ENCODE measurements at regions not wholly inside any gene's neighbourhood (a gene's known extent, or its start where the extent isn't known, plus 50 kb on each side); places are given as distances from the start of the nearest gene placed in this dataset.

DNA sequence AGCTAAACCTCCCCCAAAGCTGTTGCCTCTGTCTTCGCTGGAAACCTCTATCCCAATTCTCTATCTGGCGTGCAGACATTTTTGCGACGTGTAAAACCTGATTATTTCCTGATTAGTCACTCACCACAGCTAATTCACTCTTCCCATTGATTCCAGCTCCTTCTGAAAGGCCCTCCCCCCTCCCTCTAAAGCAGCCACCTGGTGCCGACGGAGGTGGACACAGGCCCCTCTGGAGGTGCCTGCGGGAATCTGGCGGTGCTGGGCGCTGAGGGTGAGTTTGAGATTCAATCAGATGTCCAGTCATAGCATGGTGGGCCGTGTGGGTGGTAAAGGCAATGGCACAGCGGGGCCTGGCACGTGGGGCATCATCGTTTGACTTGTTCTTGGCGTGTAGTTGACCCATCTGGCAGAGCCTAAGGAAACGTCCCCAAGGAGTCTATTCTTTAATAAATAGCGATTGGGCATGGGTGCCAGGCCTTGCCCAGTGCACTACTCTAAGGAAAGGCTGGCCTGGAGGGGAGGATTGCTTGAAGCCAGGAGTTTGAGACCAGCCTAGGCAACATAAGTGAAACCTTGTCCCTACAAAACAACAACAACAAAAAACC is 271.1 kb upstream of the MVB12B start:
- no peak overlapping the region for H3K27ac ChIP-seq (ENCODE audit: low read depth, low read length)
- no peaks in the 10 kb centered on the region; a peak in 1 of 7 replicates for H3K4me1 ChIP-seq (replicated peaks in 1 of 4; ENCODE audit: control insufficient read depth in 3 of 4, insufficient read depth in 4 of 4, low read length in 3 of 4)
- H4K8ac ChIP-seq (ENCODE audit: extremely low read depth, insufficient read depth, low read length): no peak overlapping the region
- no peak overlapping the region for H3K23ac ChIP-seq (ENCODE audit: insufficient read length)
- H2BK120ac ChIP-seq (replicated peaks; ENCODE audit: low read depth, low read length): no peak overlapping the region
- no peaks in the 10 kb centered on the region; a peak in 1 of 7 replicates for H3K27me3 ChIP-seq (replicated peaks in 1 of 4; ENCODE audit: control insufficient read depth in 3 of 4, extremely low read depth in 1 of 4, insufficient read depth in 3 of 4, low read length in 3 of 4)
- peaks cover 0 to 2% of the 10 kb centered on the region in 2 experiments for H4K20me1 ChIP-seq (replicated peaks in 1 of 2; ENCODE audit: control insufficient read depth in 1 of 2, insufficient read depth in 2 of 2, low read length in 2 of 2)
- DNase-seq (ENCODE audit: low read depth in 1 of 2, low spot score in 2 of 2) (no peak), FAIRE-seq (no peak)
- 86% methylated on average over 16 of the region's 16 CpGs; no CpG with 5 or more reads in 1 of the 2 experiments for WGBS, 2 experiments (ENCODE audit: extremely low coverage in 1 of 2, insufficient coverage in 1 of 2, insufficient read length in 1 of 2, insufficient replicate concordance in 2 of 2, low coverage in 1 of 2, low lambda C conversion rate in 2 of 2, missing lambda C conversion rate in 1 of 2)
- CTCF ChIA-PET (ENCODE audit: partially characterized antibody): no interaction called here
- no peak overlapping the region for H4K91ac ChIP-seq (replicated peaks; ENCODE audit: insufficient read length, low read length)
- H2AFZ ChIP-seq (ENCODE audit: low read length): no peak overlapping the region
- H2BK12ac ChIP-seq (ENCODE audit: low read depth, low read length): no peak overlapping the region
- no peak overlapping the region for H2BK20ac ChIP-seq (ENCODE audit: low read length)
- no peaks in the 10 kb centered on the region for H3K23me2 ChIP-seq (ENCODE audit: low read depth, low read length)
- H2AK5ac ChIP-seq (ENCODE audit: low read depth, low read length): no peak overlapping the region
- H3K14ac ChIP-seq (ENCODE audit: insufficient read length): no peak overlapping the region
- H3K79me1 ChIP-seq (ENCODE audit: low read depth, low read length): no peaks in the 10 kb centered on the region; the same call in 1 of the 2 replicates
- H3K56ac ChIP-seq (replicated peaks; ENCODE audit: insufficient read length, low read depth, low read length): no peak overlapping the region
- no peak overlapping the region for H2BK5ac ChIP-seq (ENCODE audit: low read depth, low read length)
- no peak overlapping the region for H4K5ac ChIP-seq (ENCODE audit: insufficient read length, low read depth, low read length)
- no peak overlapping the region for H3K4ac ChIP-seq (replicated peaks; ENCODE audit: insufficient read length, low read depth, low read length)
- no peak overlapping the region for H3K4me2 ChIP-seq (ENCODE audit: insufficient read depth in 1 of 2, low read depth in 2 of 2, low read length in 2 of 2)
- H3K18ac ChIP-seq (ENCODE audit: extremely low read depth, low read length): no peak overlapping the region
- H2BK15ac ChIP-seq (ENCODE audit: low read length): no peak overlapping the region
- H3K9me3 ChIP-seq (ENCODE audit: insufficient read depth in 2 of 2, low read depth in 1 of 2, low read length in 1 of 2): no peaks in the 10 kb centered on the region
- TF ChIP-seq TCF12 (IDR thresholded peaks at IDR 0.05; ENCODE audit: low read depth, low read length) (no peak), KDM1A (IDR thresholded peaks at IDR 0.05; ENCODE audit: borderline replicate concordance, low read length) (no peak), ATF3 (IDR thresholded peaks at IDR 0.05; ENCODE audit: insufficient read depth, low read depth, low read length) (no peak), CHD1 (IDR thresholded peaks at IDR 0.05; ENCODE audit: low read depth, low read length) (no peak), EP300 (IDR thresholded peaks at IDR 0.05; ENCODE audit: borderline replicate concordance in 1 of 2, low read depth in 2 of 2, low read length in 2 of 2) (no peak), PHF8 (conservative IDR thresholded peaks at IDR 0.05; ENCODE audit: low read depth, low read length) (no peak)
- TF ChIP-seq, protein P1, sequence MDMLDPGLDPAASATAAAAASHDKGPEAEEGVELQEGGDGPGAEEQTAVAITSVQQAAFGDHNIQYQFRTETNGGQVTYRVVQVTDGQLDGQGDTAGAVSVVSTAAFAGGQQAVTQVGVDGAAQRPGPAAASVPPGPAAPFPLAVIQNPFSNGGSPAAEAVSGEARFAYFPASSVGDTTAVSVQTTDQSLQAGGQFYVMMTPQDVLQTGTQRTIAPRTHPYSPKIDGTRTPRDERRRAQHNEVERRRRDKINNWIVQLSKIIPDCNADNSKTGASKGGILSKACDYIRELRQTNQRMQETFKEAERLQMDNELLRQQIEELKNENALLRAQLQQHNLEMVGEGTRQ (IDR thresholded peaks at IDR 0.05; ENCODE audit: low read length): no peak
- H3K4me3 ChIP-seq (ENCODE audit: extremely low read depth in 1 of 4, insufficient read depth in 2 of 4, low read depth in 3 of 4, low read length in 4 of 4): no peak overlapping the region
- no peaks in the 10 kb centered on the region for H3K79me2 ChIP-seq (ENCODE audit: control insufficient read depth in 1 of 2, insufficient read depth in 2 of 2, low read length in 2 of 2)
- no peaks in the 10 kb centered on the region for H3K36me3 ChIP-seq (ENCODE audit: control insufficient read depth in 2 of 4, insufficient read depth in 4 of 4, low read length in 3 of 4)
- POLR2A ChIA-PET (ENCODE audit: partially characterized antibody): no interaction called here
- H3K9ac ChIP-seq (replicated peaks in 1 of 4; ENCODE audit: extremely low read depth in 1 of 4, low read depth in 3 of 4, low read length in 3 of 4): no peak overlapping the region
